Ascending aorta (tissue), 2 donors: ENCODE measurements at regions not wholly inside any gene's neighbourhood (a gene's known extent, or its start where the extent isn't known, plus 50 kb on each side); places are given as distances from the start of the nearest gene placed in this dataset.
A peak's percentile ranks its signal among the peaks of the same experiment; 100 is the strongest.

ENCODE experiments used
- DNase-seq, 2 donors: peaks; one replicate each; pipeline ENCODE4 v3.0.0-alpha.2; 2019; ENCODE audit warnings: low spot score in 2 of 2
- H3K27ac ChIP-seq, 2 donors: fragments of 200-600 bp; sonication (generic); one replicate each; pipeline ENCODE4 v1.5.1; 2016 to 2017; ENCODE audit warnings: mild to moderate bottlenecking in 1 of 2
- H3K27me3 ChIP-seq: fragments of 200-600 bp; sonication (generic); one replicate; pipeline ENCODE4 v1.5.1; 2017
- H3K36me3 ChIP-seq, 2 donors: fragments of 200-600 bp; sonication (generic); one replicate each; pipeline ENCODE4 v1.5.1; 2016
- H3K4me1 ChIP-seq, 2 donors: fragments of 200-600 bp; sonication (generic); one replicate each; pipeline ENCODE4 v1.5.1; 2016 to 2017; ENCODE audit warnings: mild to moderate bottlenecking in 1 of 2
- H3K4me3 ChIP-seq, 2 donors: fragments of 200-600 bp; sonication (generic); one replicate each; pipeline ENCODE4 v1.5.1; 2016 to 2017; ENCODE audit warnings: mild to moderate bottlenecking in 1 of 2
- H3K9me3 ChIP-seq, 2 donors: fragments of 200-600 bp; sonication (generic); one replicate each; pipeline ENCODE4 v1.5.1; 2016
- intact Hi-C: fragments of 100-400 bp; cut with DNase I; formaldehyde crosslinking; loops from one replicate; pipeline ENCODE4 v1.15.1; 2023
- TF ChIP-seq, protein P1 (sequence below), 3 experiments: fragments of 200-600 bp in 2 of 3; fragments of 450-650 bp in 1 of 3; sonication (generic) in 2 of 3; IDR thresholded peaks; one replicate each; pipeline ENCODE4 v1.5.1; 2016 to 2019; ENCODE audit warnings: antibody characterized with exemption in 3 of 3, mild to moderate bottlenecking in 1 of 3, moderate library complexity in 1 of 3

DNA sequence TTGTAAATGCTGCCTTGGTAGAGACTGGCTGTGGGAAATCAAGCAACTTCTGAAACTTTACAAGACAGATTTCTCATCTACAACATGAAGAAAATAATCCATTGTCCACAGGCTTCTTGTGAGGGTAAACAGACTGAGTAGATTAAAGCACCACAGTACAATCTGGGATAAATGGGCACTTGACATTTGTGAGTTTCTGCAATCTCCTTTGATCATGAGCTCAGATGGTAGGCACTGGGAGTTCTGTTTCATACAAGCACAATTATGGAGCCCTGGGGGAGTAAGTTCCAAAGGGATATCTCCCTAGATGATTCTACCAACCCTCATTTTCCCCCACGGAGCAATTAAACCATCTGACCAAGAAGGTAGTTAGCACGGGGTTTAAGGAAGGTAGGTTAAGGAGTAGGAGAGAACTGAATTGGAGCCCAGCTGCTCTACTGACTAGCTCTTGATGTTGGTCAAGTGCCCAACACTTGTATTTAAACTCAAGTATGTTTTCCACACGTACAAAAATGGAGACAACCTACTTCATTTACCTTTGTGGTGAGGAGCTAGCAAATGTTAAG, 479.5 kb upstream of the TNC start:
- TF ChIP-seq, protein P1, sequence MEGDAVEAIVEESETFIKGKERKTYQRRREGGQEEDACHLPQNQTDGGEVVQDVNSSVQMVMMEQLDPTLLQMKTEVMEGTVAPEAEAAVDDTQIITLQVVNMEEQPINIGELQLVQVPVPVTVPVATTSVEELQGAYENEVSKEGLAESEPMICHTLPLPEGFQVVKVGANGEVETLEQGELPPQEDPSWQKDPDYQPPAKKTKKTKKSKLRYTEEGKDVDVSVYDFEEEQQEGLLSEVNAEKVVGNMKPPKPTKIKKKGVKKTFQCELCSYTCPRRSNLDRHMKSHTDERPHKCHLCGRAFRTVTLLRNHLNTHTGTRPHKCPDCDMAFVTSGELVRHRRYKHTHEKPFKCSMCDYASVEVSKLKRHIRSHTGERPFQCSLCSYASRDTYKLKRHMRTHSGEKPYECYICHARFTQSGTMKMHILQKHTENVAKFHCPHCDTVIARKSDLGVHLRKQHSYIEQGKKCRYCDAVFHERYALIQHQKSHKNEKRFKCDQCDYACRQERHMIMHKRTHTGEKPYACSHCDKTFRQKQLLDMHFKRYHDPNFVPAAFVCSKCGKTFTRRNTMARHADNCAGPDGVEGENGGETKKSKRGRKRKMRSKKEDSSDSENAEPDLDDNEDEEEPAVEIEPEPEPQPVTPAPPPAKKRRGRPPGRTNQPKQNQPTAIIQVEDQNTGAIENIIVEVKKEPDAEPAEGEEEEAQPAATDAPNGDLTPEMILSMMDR (IDR thresholded peaks at IDR 0.05) = no peak
- H3K36me3 ChIP-seq = no peaks in the 10 kb centered on the region
- H3K4me3 ChIP-seq = no peak overlapping the region
- H3K27me3 ChIP-seq = no peaks in the 10 kb centered on the region
- peaks cover 0 to 19% of the 10 kb centered on the region in 2 donors for H3K4me1 ChIP-seq
- H3K27ac ChIP-seq = no peak overlapping the region
- no peaks in the 10 kb centered on the region for H3K9me3 ChIP-seq
- no peak for DNase-seq
- intact Hi-C loops = loop anchor here (10.0 kb wide), 2 partner anchors 257 to 897 kb away; no protein-coding TSS in a partner anchor

DNA sequence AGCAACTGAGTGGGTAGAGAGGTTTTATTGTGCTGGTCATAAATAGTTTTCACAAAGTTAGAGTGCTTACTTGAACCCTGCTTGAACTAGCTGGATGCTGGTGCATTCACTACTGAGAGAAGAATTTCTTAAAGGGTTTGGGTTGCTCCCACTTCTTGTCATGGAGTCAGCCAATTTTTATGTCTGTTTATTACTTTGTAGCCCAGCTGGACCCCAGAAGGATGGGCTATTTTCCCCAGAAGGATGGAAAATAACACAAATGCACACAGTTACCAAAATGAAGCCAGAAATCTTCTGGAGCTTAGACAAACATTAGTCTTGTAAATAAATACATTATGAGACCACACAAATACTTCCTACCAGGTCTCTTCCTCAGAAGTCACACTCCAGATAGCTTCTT, 480.8 kb upstream of the TNC start:
- no peaks in the 10 kb centered on the region for H3K27me3 ChIP-seq
- TF ChIP-seq, protein P1 (IDR thresholded peaks at IDR 0.05) = no peak
- H3K9me3 ChIP-seq = no peaks in the 10 kb centered on the region
- H3K4me1 ChIP-seq = peaks cover 0 to 14% of the 10 kb centered on the region in 2 donors
- no peak overlapping the region for H3K27ac ChIP-seq
- no peak overlapping the region for H3K4me3 ChIP-seq
- no peaks in the 10 kb centered on the region for H3K36me3 ChIP-seq
- intact Hi-C loops = loop anchor here (10.0 kb wide), 2 partner anchors 256 to 896 kb away; no protein-coding TSS in a partner anchor
- no peak for DNase-seq

DNA sequence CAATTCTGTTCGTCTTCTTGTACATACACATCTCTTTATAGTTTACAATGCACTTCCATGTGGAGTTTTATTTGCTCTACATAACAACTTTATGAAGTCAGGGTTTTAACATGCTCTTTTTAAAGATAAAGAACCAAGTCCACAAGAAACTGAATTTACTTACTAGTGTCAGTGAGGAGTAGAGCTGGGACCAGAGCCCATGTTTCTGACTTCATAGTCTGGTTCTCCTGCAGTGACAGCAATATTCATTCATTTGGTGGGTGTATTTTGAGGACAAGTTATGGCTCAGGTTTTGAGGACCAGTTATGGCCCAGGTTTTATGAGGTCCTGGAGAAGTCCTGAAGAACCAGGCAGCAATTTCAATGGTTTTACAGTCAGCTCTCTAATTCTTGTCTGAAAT, 481.9 kb upstream of the TNC start:
- no peaks in the 10 kb centered on the region for H3K36me3 ChIP-seq
- no peaks in the 10 kb centered on the region for H3K9me3 ChIP-seq
- H3K4me1 ChIP-seq = peaks cover 0 to 12% of the 10 kb centered on the region in 2 donors
- H3K27ac ChIP-seq = no peak overlapping the region
- no peak overlapping the region for H3K4me3 ChIP-seq
- intact Hi-C loops = loop anchor here (10.0 kb wide), 2 partner anchors 255 to 895 kb away; no protein-coding TSS in a partner anchor
- no peaks in the 10 kb centered on the region for H3K27me3 ChIP-seq
- DNase-seq = no peak
- TF ChIP-seq, protein P1 (IDR thresholded peaks at IDR 0.05) = no peak

DNA sequence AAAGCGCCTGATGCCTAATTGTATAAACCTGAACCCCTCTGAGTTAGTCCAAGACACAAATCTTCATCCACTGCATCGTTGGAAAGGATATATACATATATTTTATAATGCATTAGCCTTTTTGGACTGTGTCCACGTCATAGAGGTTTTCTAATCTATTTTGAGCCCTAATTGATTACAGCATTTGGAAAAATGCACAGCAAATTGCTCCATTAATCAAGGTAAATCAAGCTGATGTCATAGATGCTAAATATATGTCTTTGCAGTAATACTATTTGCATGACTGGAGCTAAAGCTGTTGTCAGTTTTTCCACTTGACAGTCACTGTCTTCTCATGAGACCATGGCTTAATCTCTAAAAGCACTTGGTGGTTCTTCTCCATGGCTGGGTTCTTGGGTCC, 483.5 kb upstream of the TNC start:
- no peaks in the 10 kb centered on the region for H3K27me3 ChIP-seq
- no peak overlapping the region for H3K4me3 ChIP-seq
- H3K27ac ChIP-seq = no peak overlapping the region
- TF ChIP-seq, protein P1 (IDR thresholded peaks at IDR 0.05) = no peak
- no peaks in the 10 kb centered on the region for H3K36me3 ChIP-seq
- H3K4me1 ChIP-seq = peaks cover 0 to 3% of the 10 kb centered on the region in 2 donors
- no peaks in the 10 kb centered on the region for H3K9me3 ChIP-seq
- intact Hi-C loops = no loop called here
- no peak for DNase-seq

DNA sequence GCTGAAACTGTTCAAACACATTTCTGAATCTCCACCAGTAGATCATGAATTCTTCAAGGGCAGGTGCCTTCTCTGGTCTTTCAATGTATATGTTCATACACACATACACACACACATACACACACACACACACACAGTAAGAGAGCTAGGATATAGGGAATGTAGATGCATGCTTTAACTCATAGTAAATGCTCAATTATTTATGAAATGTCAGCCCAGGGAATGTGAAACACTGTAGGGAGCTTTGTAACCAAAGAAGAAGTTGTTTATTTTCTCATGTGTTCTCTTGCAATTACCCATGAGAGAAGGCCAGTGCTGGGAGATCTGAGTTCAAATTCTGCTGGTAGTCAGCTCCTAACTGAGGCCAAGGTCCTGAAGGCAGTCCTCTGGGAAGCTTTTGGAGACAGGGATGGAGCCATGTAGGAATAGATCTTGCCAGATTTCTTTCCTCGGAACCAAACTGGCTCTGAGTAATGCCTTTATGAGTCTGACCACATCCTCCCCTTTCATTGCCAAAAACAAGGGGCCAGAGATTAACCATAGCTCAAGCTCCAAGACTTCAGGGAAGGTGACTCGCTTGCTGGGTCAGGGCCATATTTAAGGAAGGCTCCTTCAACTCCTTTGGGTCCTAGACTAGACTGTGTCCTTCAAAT, 487.0 kb upstream of the TNC start:
- Histone ChIP-seq H3K27ac (peak overlapping the region in 1 of 2 donors; percentile 16), H3K4me3 (no peak overlapping the region), H3K36me3 (no peaks in the 10 kb centered on the region), H3K27me3 (no peaks in the 10 kb centered on the region), H3K4me1 (no peaks in the 10 kb centered on the region), H3K9me3 (no peaks in the 10 kb centered on the region)
- peak in 1 of 2 donors; percentile 64 for DNase-seq
- intact Hi-C loops = no loop called here
- TF ChIP-seq, protein P1 (IDR thresholded peaks at IDR 0.05) = no peak
